GM12891 (cell line): ENCODE measurements at regions not wholly inside any gene's neighbourhood (a gene's known extent, or its start where the extent isn't known, plus 50 kb on each side); places are given as distances from the start of the nearest gene placed in this dataset.

Experiments
- PAX5 ChIP-seq: IDR thresholded peaks from 2 replicates; pipeline ENCODE4 v1.6.1; 2011; ENCODE audit warnings: low read length, moderate library complexity, mild to moderate bottlenecking; ENCODE audit not compliant: insufficient read depth, severe bottlenecking
- POLR2A ChIP-seq: IDR thresholded peaks from 2 replicates; pipeline ENCODE4 v1.6.1; 2011; ENCODE audit warnings: low read depth, low read length, control low read depth
- POLR2AphosphoS5 ChIP-seq: IDR thresholded peaks from 2 replicates; pipeline ENCODE4 v1.6.1; 2011; ENCODE audit warnings: low read depth, low read length, control low read depth
- SPI1 ChIP-seq: IDR thresholded peaks from 2 replicates; pipeline ENCODE4 v1.6.1; 2011; ENCODE audit warnings: low read depth, low read length, control low read depth
- TAF1 ChIP-seq: IDR thresholded peaks from 2 replicates; pipeline ENCODE4 v1.6.1; 2011; ENCODE audit warnings: low read depth, low read length, control low read depth

- no peak for TF ChIP-seq POLR2AphosphoS5
- no peak for TF ChIP-seq POLR2A
- no peak for TF ChIP-seq TAF1
- TF ChIP-seq PAX5: no peak
- no peak for TF ChIP-seq SPI1
These were observed 1503.6 kb upstream of the TMEM132C start for GRCh38 chr12:126763359-126763758.
